Uterus (tissue), 2 donors: ENCODE measurements at regions not wholly inside any gene's neighbourhood (a gene's known extent, or its start where the extent isn't known, plus 50 kb on each side); places are given as distances from the start of the nearest gene placed in this dataset.

Experiments used
- POLR2A ChIP-seq, 2 donors: fragments of 450-650 bp; IDR thresholded peaks; one replicate each; pipeline ENCODE4 v1.6.1; 2016; ENCODE audit warnings: antibody characterized with exemption in 2 of 2, mild to moderate bottlenecking in 1 of 2, moderate library complexity in 1 of 2
- TF ChIP-seq, protein P1 (sequence below), 4 experiments: fragments of 200-600 bp in 2 of 4; fragments of 450-650 bp in 2 of 4; sonication (generic) in 2 of 4; IDR thresholded peaks; one replicate each; pipeline ENCODE4 v1.5.1; 2016 to 2019; ENCODE audit warnings: antibody characterized with exemption in 4 of 4, mild to moderate bottlenecking in 2 of 4, moderate library complexity in 1 of 4

DNA sequence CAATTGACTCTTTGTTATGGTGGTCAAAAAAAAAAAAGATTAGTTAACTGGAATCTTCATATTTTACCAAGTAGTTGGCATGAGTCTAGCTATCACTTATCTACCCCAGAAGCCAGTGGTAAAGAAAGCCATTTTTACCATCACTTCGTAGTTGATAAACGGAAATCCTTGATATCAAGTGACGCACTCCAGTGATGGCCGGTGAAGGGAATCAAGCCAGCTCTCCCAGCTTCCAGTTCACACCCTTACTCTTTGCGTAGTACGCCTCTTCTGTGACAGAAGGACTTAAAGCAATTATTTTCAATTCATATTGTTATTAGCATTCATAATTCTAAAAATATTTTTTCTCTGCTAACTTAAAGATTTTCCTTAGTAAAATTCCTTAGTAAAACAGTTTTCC lies 447.9 kb downstream of the GPATCH2 start:
- TF ChIP-seq, protein P1, sequence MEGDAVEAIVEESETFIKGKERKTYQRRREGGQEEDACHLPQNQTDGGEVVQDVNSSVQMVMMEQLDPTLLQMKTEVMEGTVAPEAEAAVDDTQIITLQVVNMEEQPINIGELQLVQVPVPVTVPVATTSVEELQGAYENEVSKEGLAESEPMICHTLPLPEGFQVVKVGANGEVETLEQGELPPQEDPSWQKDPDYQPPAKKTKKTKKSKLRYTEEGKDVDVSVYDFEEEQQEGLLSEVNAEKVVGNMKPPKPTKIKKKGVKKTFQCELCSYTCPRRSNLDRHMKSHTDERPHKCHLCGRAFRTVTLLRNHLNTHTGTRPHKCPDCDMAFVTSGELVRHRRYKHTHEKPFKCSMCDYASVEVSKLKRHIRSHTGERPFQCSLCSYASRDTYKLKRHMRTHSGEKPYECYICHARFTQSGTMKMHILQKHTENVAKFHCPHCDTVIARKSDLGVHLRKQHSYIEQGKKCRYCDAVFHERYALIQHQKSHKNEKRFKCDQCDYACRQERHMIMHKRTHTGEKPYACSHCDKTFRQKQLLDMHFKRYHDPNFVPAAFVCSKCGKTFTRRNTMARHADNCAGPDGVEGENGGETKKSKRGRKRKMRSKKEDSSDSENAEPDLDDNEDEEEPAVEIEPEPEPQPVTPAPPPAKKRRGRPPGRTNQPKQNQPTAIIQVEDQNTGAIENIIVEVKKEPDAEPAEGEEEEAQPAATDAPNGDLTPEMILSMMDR (IDR thresholded peaks at IDR 0.05), result no peak
- no peak for TF ChIP-seq POLR2A (IDR thresholded peaks at IDR 0.05)
